Sigmoid colon (tissue), 6 donors: ENCODE measurements at regions not wholly inside any gene's neighbourhood (a gene's known extent, or its start where the extent isn't known, plus 50 kb on each side); places are given as distances from the start of the nearest gene placed in this dataset.

Source experiments
- DNase-seq: peaks from one replicate; pipeline ENCODE4 v3.0.0-alpha.2; 2019
- H3K27ac ChIP-seq, 4 donors: fragments of 200-600 bp; sonication (generic); one replicate each; pipeline ENCODE4 v1.5.1; 2016 to 2019; ENCODE audit warnings: mild to moderate bottlenecking in 1 of 4
- H3K27me3 ChIP-seq, 3 donors: fragments of 200-600 bp; sonication (generic); one replicate each; pipeline ENCODE4 v1.5.1; 2019; ENCODE audit warnings: mild to moderate bottlenecking in 1 of 3
- H3K36me3 ChIP-seq, 4 donors: fragments of 200-600 bp; sonication (generic); one replicate each; pipeline ENCODE4 v1.5.1; 2016 to 2019
- H3K4me1 ChIP-seq, 4 donors: fragments of 200-600 bp; sonication (generic); one replicate each; pipeline ENCODE4 v1.5.1; 2017 to 2019
- H3K4me3 ChIP-seq, 4 donors: fragments of 200-600 bp; sonication (generic); one replicate each; pipeline ENCODE4 v1.5.1; 2017 to 2019; ENCODE audit warnings: mild to moderate bottlenecking in 2 of 4, moderate library complexity in 1 of 4
- H3K9me3 ChIP-seq, 4 donors: fragments of 200-600 bp in 3 of 4; sonication (generic) in 3 of 4; one replicate each; pipeline versions ENCODE4 v1.5.1 to v1.6.1; 2013 to 2019
- CTCF ChIP-seq, 4 experiments: fragments of 450-650 bp in 3 of 4; fragments of 200-600 bp in 1 of 4; IDR thresholded peaks; one replicate each; pipeline ENCODE4 v1.5.1; 2016 to 2019; ENCODE audit warnings: antibody characterized with exemption in 4 of 4, mild to moderate bottlenecking in 3 of 4, moderate library complexity in 2 of 4
- EP300 ChIP-seq, 4 donors: sonication (generic); formaldehyde crosslinking; IDR thresholded peaks; one replicate each; pipeline ENCODE4 v1.6.1; 2017; ENCODE audit warnings: antibody characterized with exemption in 4 of 4
- POLR2A ChIP-seq, 2 donors: fragments of 450-650 bp; IDR thresholded peaks; one replicate each; pipeline ENCODE4 v1.6.1; 2016; ENCODE audit warnings: antibody characterized with exemption in 2 of 2, mild to moderate bottlenecking in 2 of 2, moderate library complexity in 2 of 2
- POLR2AphosphoS5 ChIP-seq, 4 donors: sonication (generic); formaldehyde crosslinking; IDR thresholded peaks; one replicate each; pipeline ENCODE4 v1.6.1; 2017; ENCODE audit warnings: antibody characterized with exemption in 4 of 4
- WGBS, 2 donors: extraction: QIAGEN DNeasy Blood & Tissue Kit; methylation state at CpG; one replicate each; pipeline ENCODE4 v1.1.7; 2013; 5-methylcytosine and 5-hydroxymethylcytosine counted together
- intact Hi-C: fragments of 100-400 bp; cut with DNase I; formaldehyde crosslinking; loops from one replicate; pipeline ENCODE4 v1.15.1; 2023
- donor health status: healthy with polysubstance abuse.
- donor health status: healthy.

GRCh38 chr5:60505373-60506171 is 194.4 kb downstream of the DEPDC1B start:
- H3K4me3 ChIP-seq: no peak overlapping the region
- peak in 2 of 4 donors; percentile 57 to 70 for TF ChIP-seq EP300 (IDR thresholded peaks at IDR 0.05)
- no peak for TF ChIP-seq POLR2A (IDR thresholded peaks at IDR 0.05)
- TF ChIP-seq POLR2AphosphoS5 (IDR thresholded peaks at IDR 0.05): peak; percentile 57 to 80 (median 67)
- TF ChIP-seq CTCF (IDR thresholded peaks at IDR 0.05): no peak
- intact Hi-C loops: loop anchor here (5.0 kb wide), 1 partner anchor 42 kb away; no protein-coding TSS in a partner anchor
- H3K36me3 ChIP-seq: no peaks in the 10 kb centered on the region
- H3K27ac ChIP-seq: peak overlapping the region in 3 of 4 donors; percentile 71 to 89 (median 78)
- H3K27me3 ChIP-seq: no peaks in the 10 kb centered on the region
- no peak for DNase-seq
- WGBS, 2 donors: 86 to 90% methylated on average over 7 of the region's 7 CpGs
- H3K4me1 ChIP-seq: peaks cover 0 to 74% (median 62%) of the 10 kb centered on the region in 4 donors
- no peaks in the 10 kb centered on the region for H3K9me3 ChIP-seq

GRCh38 chr5:60504342-60504741 is 195.6 kb downstream of the DEPDC1B start:
- Histone ChIP-seq H3K36me3 (no peaks in the 10 kb centered on the region), H3K4me3 (no peak overlapping the region), H3K27me3 (no peaks in the 10 kb centered on the region), H3K27ac (peak overlapping the region in 3 of 4 donors; percentile 71 to 89 (median 78)), H3K9me3 (no peaks in the 10 kb centered on the region), H3K4me1 (peaks cover 0 to 71% (median 50%) of the 10 kb centered on the region in 4 donors)
- TF ChIP-seq CTCF (IDR thresholded peaks at IDR 0.05) (no peak), POLR2AphosphoS5 (IDR thresholded peaks at IDR 0.05) (no peak)
- intact Hi-C loops: no loop called here
- no peak for DNase-seq
- 87 to 93% methylated on average over 2 of the region's 2 CpGs for WGBS, 2 donors

- no peaks in the 10 kb centered on the region for H3K9me3 ChIP-seq
- H3K4me3 ChIP-seq: no peak overlapping the region
- TF ChIP-seq POLR2A (IDR thresholded peaks at IDR 0.05) (no peak), EP300 (IDR thresholded peaks at IDR 0.05) (no peak), POLR2AphosphoS5 (IDR thresholded peaks at IDR 0.05) (no peak), CTCF (IDR thresholded peaks at IDR 0.05) (no peak)
- no peaks in the 10 kb centered on the region for H3K36me3 ChIP-seq
- peaks cover 0 to 71% (median 45%) of the 10 kb centered on the region in 4 donors for H3K4me1 ChIP-seq
- no peak for DNase-seq
- WGBS, 2 donors: 66 to 69% methylated on average over 2 of the region's 2 CpGs
- H3K27me3 ChIP-seq: no peaks in the 10 kb centered on the region
- H3K27ac ChIP-seq: peak overlapping the region in 3 of 4 donors; percentile 29 to 89 (median 48)
- intact Hi-C loops: no loop called here
Observed at GRCh38 chr5:60503771-60504170, 196.2 kb downstream of the DEPDC1B start.

- no peaks in the 10 kb centered on the region for H3K27me3 ChIP-seq
- H3K4me1 ChIP-seq: peaks cover 0 to 56% (median 18%) of the 10 kb centered on the region in 4 donors
- peak overlapping the region; percentile 11 to 75 (median 54) for H3K27ac ChIP-seq
- WGBS, 2 donors: 50 to 69% methylated on average over 4 of the region's 4 CpGs
- no peak for TF ChIP-seq POLR2AphosphoS5 (IDR thresholded peaks at IDR 0.05)
- TF ChIP-seq CTCF (IDR thresholded peaks at IDR 0.05): no peak
- TF ChIP-seq POLR2A (IDR thresholded peaks at IDR 0.05): no peak
- no peak for TF ChIP-seq EP300 (IDR thresholded peaks at IDR 0.05)
- H3K36me3 ChIP-seq: no peaks in the 10 kb centered on the region
- no peak overlapping the region for H3K4me3 ChIP-seq
- no peaks in the 10 kb centered on the region for H3K9me3 ChIP-seq
- DNase-seq: no peak
- intact Hi-C loops: no loop called here
Observed at GRCh38 chr5:60497706-60498500, 202.1 kb downstream of the DEPDC1B start.
